NB4 (cell line): ENCODE measurements at regions not wholly inside any gene's neighbourhood (a gene's known extent, or its start where the extent isn't known, plus 50 kb on each side); places are given as distances from the start of the nearest gene placed in this dataset.

Experiments
- POLR2A ChIP-seq: IDR thresholded peaks from 2 replicates; pipeline ENCODE4 v1.6.1; 2011; ENCODE audit warnings: mild to moderate bottlenecking; ENCODE audit not compliant: insufficient read length; ENCODE audit errors: extremely low read depth
- TF ChIP-seq, protein P1 (sequence below): IDR thresholded peaks from one replicate; pipeline ENCODE4 v1.5.1; 2012; ENCODE audit warnings: low read depth, low read length
- TF ChIP-seq, protein P2 (sequence below): IDR thresholded peaks from 2 replicates; pipeline ENCODE4 v1.6.1; 2011; ENCODE audit warnings: low read depth, low read length

DNA sequence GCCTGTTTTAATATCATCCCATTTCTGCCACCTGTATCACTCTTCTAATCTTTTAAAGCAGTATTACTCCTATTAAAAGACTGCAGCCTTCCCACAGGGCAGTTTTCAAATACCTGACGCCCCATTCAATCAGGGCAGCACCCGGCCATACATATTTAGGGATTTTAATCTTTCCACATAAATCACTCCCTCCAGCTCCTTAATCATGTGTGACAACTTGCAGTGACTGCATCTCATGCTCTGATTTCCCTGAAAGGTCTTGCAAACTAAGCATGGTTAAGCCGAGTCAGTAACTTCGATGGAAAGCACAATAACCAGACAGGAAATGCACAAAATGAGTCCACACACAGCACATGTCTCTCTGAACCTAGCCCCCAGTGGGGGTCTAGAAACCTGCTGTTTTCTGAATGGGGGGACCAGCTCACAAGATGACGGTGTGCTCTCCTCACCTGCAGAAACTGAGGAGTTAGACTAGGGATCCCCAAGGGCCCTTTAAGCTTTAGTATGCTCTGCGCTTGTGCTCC, 116.9 kb upstream of the CREB1 start:
- TF ChIP-seq, protein P1, sequence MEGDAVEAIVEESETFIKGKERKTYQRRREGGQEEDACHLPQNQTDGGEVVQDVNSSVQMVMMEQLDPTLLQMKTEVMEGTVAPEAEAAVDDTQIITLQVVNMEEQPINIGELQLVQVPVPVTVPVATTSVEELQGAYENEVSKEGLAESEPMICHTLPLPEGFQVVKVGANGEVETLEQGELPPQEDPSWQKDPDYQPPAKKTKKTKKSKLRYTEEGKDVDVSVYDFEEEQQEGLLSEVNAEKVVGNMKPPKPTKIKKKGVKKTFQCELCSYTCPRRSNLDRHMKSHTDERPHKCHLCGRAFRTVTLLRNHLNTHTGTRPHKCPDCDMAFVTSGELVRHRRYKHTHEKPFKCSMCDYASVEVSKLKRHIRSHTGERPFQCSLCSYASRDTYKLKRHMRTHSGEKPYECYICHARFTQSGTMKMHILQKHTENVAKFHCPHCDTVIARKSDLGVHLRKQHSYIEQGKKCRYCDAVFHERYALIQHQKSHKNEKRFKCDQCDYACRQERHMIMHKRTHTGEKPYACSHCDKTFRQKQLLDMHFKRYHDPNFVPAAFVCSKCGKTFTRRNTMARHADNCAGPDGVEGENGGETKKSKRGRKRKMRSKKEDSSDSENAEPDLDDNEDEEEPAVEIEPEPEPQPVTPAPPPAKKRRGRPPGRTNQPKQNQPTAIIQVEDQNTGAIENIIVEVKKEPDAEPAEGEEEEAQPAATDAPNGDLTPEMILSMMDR, result no peak
- TF ChIP-seq POLR2A, result no peak
- TF ChIP-seq, protein P2, sequence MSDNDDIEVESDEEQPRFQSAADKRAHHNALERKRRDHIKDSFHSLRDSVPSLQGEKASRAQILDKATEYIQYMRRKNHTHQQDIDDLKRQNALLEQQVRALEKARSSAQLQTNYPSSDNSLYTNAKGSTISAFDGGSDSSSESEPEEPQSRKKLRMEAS, result no peak
